Tibial nerve (tissue), 3 donors: ENCODE measurements at regions not wholly inside any gene's neighbourhood (a gene's known extent, or its start where the extent isn't known, plus 50 kb on each side); places are given as distances from the start of the nearest gene placed in this dataset.

Experiments
- CTCF ChIP-seq, 5 experiments: fragments of 200-600 bp in 3 of 5; fragments of 450-650 bp in 2 of 5; sonication (generic) in 3 of 5; IDR thresholded peaks; one replicate each; pipeline ENCODE4 v1.5.1; 2016 to 2019; ENCODE audit warnings: antibody characterized with exemption in 5 of 5, mild to moderate bottlenecking in 3 of 5, moderate library complexity in 2 of 5
- POLR2A ChIP-seq, 2 donors: fragments of 450-650 bp; IDR thresholded peaks; one replicate each; pipeline ENCODE4 v1.6.1; 2017; ENCODE audit warnings: antibody characterized with exemption in 2 of 2, mild to moderate bottlenecking in 2 of 2, moderate library complexity in 2 of 2

DNA sequence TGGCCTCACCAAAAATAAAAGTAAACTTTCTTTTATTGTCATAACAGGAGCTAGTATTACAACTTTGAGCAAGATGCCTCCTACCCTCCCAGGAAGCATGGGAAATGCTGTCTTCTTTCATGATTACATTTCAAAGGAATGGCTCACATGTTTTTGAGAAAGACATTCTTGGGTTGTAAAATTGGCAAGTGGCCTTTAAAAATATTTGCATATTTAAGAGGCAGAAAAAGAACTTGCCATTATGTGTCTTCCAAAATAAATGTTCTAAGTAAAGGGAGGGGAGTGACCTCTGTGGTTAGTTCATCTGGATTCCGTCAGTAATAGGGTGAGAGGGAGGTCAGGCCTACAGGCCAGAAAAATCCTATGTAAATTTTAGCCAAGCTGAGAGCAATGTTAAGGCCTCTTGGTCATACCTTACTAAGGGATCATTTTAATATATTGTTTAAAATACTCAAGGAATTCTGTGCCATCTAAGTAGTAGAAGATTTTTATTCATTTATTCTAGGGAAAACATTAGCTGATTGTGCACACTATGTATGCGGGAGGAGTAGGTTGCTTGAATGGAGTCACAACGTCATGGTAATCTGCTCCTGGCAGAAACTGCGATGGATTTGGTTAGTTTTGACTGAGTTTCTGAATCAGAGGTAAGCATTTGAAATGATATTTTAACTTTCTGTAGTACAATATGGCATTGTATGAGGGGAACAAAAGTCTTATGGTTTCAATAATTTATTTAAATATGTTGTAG is 1485.7 kb upstream of the CDH9 start:
- no peak for TF ChIP-seq CTCF (IDR thresholded peaks at IDR 0.05)
- TF ChIP-seq POLR2A (IDR thresholded peaks at IDR 0.05) = no peak
